CD4-positive, alpha-beta T cell treated with Interleukin-1 beta for 1 hour (primary cell): ENCODE measurements at regions not wholly inside any gene's neighbourhood (a gene's known extent, or its start where the extent isn't known, plus 50 kb on each side); places are given as distances from the start of the nearest gene placed in this dataset.

Experiments
- DNase-seq, 2 donors: peaks; one replicate each; pipeline ENCODE4 v3.0.0-alpha.2; 2020 to 2022

GRCh38 chr11:26201411-26201810, 130.5 kb upstream of the ANO3 start:
- DNase-seq: no peak

DNA sequence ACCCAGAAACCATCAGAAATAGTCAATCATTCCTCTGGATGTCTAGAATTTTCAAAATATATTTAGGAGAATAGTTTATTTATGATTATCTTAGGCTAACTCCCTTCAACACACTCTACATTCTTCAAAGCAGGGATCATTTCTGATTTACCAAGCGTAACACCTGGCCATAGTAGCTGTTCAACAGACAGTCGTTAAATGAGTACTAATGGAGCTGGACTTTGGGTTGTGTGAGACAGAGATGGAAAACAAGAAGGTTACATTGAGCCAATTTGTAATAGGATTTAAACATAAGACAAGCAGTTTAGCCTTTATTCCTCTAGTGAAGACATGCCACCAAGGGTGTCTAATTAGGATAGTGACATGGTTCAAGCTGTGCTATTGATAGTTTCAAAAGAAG, 129.2 kb upstream of the ANO3 start:
- DNase-seq: no peak

- no peak for DNase-seq
These were observed 127.8 kb upstream of the ANO3 start for GRCh38 chr11:26204101-26204500.

DNA sequence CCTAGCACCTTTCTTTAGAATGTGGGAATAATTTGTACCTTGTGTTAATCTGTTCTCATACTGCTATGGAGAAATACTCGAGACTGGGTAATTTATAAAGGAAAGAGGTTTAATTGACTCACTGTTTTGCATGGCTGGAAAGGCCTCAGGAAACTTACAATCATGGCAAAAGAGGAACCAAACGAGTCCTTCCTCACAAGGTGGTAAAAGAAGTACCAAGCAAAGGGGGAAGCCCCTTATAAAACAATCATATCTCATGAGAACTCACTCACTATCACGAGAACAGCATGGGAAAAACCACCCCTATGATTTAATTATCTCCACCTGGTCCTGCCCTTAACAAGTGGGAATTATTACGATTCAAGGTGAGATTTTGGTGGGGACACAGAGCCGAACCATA, 127.1 kb upstream of the ANO3 start:
- DNase-seq: no peak

DNA sequence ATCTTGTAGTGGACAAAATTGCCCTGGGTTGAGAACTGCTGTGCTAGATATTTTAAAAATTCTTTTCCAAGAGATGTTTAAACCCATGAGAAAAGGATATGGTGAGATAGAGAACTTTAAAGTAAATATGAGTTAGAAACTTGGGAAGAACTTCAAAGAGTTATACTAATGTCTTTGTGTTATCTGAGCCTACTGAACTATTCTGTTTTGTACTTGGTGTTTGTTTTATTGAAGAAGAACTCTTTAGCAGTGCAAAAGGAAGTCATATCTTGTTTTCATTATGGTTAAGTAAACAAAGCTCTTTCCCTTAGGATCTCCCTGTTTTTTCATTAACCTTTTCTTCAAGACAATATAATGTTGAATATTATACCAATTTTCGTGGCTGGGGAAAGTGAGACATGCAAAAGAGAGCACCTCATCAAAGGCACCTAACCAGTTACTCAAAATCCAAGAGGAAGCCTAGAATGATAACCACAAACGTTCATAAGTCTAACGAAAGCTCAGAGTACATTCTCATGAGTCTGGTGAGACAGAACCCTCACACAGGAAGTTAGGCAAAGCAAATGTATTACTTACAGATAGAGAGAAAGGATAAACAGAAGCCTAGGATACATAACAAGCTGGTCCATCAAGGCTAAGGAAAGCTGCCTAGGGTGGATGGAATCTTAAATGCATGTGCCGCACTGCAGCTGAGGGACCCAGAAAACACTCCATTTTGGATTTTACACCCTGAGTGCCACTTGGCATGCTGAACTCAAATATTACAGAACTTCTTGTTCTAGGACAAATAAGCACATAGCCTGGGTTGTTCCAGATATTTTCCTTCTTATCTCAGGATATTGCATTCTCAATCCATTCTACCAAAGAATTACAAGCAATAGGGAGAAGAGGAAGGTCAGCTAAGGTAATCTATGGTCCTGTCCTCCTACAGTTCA, 112.5 kb upstream of the ANO3 start:
- DNase-seq: no peak

DNA sequence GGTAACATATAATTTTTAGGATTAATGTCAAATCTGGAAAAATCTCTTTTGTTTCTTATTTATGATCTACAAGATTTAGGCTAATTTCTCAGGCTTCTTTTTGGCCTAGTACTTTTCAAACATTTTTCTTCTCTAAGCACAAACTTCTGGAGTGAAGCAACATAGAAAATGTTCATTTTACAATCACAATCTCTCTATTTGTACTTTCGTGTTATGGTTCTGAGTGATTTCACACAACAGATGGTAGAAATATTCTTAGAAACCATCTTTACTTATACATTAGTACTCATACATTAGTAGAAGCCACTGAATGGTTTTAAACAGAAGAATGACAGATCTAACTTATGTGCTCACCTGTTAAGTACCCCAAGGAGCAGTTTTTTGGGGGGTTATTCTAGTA, 106.3 kb upstream of the ANO3 start:
- no peak for DNase-seq

- no peak for DNase-seq
These were observed 104.6 kb upstream of the ANO3 start for GRCh38 chr11:26227301-26227746.

DNA sequence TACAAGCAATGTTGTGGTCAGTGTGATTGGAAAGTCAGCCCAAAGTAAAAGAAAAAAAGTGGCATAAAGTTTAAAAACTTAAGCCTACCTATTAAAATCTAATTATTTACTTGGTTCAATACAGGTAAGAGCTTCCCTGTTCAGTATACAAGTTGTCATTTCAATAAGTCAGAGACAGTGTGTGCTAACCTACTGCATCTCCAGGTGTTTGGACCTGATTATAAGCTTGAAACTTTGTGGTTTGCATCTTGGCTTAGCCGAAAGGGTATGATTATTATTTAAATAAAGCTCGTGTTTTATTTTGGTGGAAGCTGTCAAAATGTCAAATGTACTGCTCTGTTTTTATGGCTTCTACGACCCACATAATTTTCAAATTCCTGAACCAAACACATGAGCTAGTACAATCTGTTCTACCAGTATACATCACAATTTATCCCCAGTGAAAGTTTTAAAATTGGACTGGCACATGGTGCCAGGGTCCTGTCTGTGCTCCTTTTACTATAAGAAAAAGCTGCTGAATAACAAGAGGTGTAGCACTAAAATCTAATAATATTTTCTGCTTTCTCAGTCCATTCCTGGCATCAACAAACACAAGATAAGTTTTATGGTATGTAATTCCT, 103.9 kb upstream of the ANO3 start:
- DNase-seq: no peak

- DNase-seq: no peak
These were observed 103.2 kb upstream of the ANO3 start for GRCh38 chr11:26228778-26229177.

- DNase-seq: no peak
These were observed 102.7 kb upstream of the ANO3 start for GRCh38 chr11:26229257-26229656.

DNA sequence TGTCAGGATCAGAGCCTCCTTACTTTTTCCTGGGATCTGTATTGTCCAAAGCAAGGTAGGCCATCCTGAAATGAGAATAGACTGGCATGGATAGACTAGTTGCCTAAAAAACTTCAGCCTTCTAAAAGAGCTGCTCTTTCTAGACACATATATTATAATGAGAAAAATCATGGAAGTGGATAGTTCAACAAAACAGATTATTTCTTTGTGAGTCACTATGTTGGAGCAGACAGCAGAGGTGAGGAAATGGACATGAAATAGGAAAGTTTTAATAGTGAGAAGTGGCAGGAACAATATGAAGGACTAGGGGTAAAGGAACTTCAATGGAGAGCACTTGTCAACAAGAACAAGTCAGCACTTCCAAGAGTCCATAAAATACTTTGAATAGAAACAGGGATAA, 101.9 kb upstream of the ANO3 start:
- DNase-seq: no peak

GRCh38 chr11:26231252-26231661, 100.7 kb upstream of the ANO3 start:
- no peak for DNase-seq

GRCh38 chr11:26234451-26234850, 97.5 kb upstream of the ANO3 start:
- no peak for DNase-seq

GRCh38 chr11:26243426-26243825, 88.5 kb upstream of the ANO3 start:
- no peak for DNase-seq

DNA sequence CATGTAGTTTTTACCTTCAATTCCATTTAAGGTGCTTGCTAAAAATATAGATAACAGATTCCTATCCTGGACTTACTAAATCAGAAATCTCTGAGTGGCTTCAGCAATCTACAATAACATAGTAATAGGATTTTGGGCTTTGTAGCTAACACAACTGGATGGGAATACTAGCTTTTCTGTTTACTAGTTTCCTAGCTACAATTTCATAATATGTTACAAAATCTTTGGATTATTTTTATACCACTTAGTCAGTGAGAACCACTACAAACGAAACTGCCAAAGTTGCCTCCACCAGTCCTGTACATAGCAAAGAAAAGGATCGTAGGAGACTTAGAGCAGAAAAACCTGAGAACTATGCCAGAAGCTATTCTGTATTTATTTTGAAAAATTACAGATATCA, 87.7 kb upstream of the ANO3 start:
- DNase-seq: no peak

- no peak for DNase-seq
These were observed 86.9 kb upstream of the ANO3 start for GRCh38 chr11:26245046-26245445.

GRCh38 chr11:26247340-26247739, 84.6 kb upstream of the ANO3 start:
- DNase-seq: no peak

DNA sequence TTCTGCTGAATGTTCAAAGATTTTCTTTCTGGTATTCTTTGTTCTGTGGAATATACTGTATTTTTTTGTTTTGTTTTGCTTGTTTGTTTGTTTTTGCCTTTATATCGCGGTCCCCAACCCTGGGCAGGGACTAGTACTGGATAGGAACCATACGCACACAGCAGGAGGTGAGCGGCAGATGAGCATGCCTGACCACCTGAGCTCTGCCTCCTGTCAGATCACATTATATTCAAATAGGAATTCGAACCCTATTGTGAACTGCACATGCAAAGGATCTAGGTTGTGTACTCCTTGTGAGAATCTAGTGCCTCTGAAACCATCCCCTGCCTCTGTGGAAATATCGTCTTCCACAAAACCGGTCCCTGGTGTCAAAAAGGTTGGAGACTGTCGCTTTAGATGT, 83.3 kb upstream of the ANO3 start:
- no peak for DNase-seq

GRCh38 chr11:26254378-26254777, 77.6 kb upstream of the ANO3 start:
- no peak for DNase-seq

DNA sequence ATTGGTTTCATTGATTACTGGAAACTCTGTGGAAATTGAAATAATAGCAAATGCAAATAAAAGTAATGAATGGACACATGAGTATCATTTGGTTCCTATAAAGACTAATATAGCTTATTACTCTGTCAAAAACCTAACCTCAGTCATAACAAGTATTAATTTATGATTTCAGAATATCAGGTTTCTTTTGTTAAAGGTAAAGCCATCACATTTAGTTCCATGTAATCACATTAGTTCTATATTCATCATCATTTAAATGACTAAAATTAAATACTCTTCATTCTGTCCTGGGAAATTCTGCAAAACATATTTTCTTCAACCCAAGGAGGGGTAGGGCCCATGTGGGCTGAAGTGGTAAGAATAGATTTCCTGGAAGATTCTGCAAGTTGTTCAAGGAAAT, 68.2 kb upstream of the ANO3 start:
- DNase-seq: no peak

GRCh38 chr11:26264266-26264665, 67.7 kb upstream of the ANO3 start:
- no peak for DNase-seq

- no peak for DNase-seq
These were observed 62.8 kb upstream of the ANO3 start for GRCh38 chr11:26268980-26269660.

- no peak for DNase-seq
These were observed 60.3 kb upstream of the ANO3 start for GRCh38 chr11:26271666-26272065.
